ENCODE measurements at regions not wholly inside any gene's neighbourhood (a gene's known extent, or its start where the extent isn't known, plus 50 kb on each side); places are given as distances from the start of the nearest gene placed in this dataset.

DNA sequence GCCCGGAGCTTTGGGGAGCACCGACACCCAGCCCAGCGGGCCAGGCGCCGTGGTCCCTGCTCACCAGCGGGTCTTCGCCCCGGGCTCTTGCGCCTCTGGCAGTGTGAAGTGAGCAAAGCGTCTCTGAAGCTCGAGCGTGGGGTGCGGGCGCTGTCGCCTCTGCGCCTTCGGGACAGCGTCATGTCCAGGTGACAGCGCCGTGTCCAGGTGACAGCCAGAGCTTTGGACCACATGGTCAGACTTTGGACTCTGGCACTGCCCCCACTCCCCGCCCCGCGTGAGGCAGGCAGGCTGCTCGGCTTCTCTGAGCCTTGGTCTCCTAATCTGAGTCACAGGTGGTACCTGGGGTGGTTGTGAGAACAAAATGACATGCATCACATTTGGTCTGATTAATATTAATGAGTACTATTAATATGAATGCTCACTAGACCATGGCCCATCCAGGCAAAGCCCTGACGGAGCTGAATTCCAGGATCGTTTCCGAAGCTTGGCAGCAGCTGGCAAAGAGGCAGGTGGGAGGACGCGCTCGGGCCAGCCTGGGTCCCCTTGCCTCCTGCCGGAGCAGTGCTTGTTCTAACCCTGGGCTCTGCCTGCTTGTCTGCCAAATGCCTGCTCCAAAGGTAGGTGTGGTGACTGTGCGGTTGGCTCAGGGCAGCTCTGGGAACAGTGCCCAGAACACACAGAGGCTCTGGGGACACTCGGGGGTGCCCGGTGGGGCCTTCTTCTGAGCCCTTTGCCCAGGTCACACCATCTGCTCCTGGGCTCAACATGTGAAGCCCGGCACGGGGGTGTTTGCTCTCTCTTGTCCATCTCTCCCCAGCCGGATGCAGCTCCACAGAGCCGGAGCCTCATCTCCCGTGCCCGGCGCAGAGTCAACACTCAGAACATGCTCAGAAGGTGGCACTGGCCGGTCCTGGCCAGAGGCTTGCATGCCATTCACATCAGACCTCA, 157.1 kb downstream of the OLFM1 start:
- in situ Hi-C loops (cut with MboI) (no loop called here), intact Hi-C loops (cut with micrococcal nuclease) (no loop called here)
- Histone ChIP-seq H4K20me1 (replicated peaks; ENCODE audit: control insufficient read depth, insufficient read depth, low read length) (peaks cover 25% of the 10 kb centered on the region), H3K79me2 (ENCODE audit: control insufficient read depth, insufficient read depth, low read length) (no peaks in the 10 kb centered on the region), H2AFZ (ENCODE audit: low read depth, low read length) (no peak overlapping the region), H3K9ac (ENCODE audit: insufficient read depth in 1 of 2, low read depth in 2 of 2, low read length in 2 of 2) (no peak overlapping the region), H3K36me3 (ENCODE audit: control insufficient read depth, insufficient read depth, low read length) (no peaks in the 10 kb centered on the region), H3K4me3 (no peak overlapping the region), H3K9me3 (replicated peaks; ENCODE audit: control insufficient read depth, insufficient read depth, low read depth, low read length) (no peaks in the 10 kb centered on the region), H3K9me1 (ENCODE audit: control insufficient read depth, insufficient read depth, low read length) (no peaks in the 10 kb centered on the region), H3K27ac (ENCODE audit: extremely low read depth, low read depth, low read length) (no peak overlapping the region), H3K27me3 (ENCODE audit: control insufficient read depth in 2 of 2, insufficient read depth in 2 of 2, low read length in 2 of 2) (peaks cover 13 to 98% of the 10 kb centered on the region in 2 experiments; a peak in 4 of 5 replicates), H3K4me2 (ENCODE audit: insufficient read depth, low read length) (no peak overlapping the region), H3K4me1 (replicated peaks in 1 of 2; ENCODE audit: control insufficient read depth in 2 of 2, insufficient read depth in 2 of 2, low read length in 2 of 2) (no peaks in the 10 kb centered on the region)
- ATAC-seq (no peak), DNase-seq (ENCODE audit: extremely low read depth in 1 of 4, low spot score in 3 of 4) (no peak), FAIRE-seq (no peak)
- ChIA-PET POLR2A (interaction anchor here (0.5 to 1.5 kb wide), 3 partner anchors 9 to 538 kb away, joined by 3 read pairs; no protein-coding TSS in a partner anchor), CTCF (ENCODE audit: low intra/inter-chr PET ratio) (no interaction called here)
- no TSS peak for BruUV-seq (replicated peaks)
- 7% methylated on average over 42 of the region's 42 CpGs for WGBS (ENCODE audit: insufficient coverage, low coverage, missing lambda C conversion rate)
- TF ChIP-seq, protein P1, sequence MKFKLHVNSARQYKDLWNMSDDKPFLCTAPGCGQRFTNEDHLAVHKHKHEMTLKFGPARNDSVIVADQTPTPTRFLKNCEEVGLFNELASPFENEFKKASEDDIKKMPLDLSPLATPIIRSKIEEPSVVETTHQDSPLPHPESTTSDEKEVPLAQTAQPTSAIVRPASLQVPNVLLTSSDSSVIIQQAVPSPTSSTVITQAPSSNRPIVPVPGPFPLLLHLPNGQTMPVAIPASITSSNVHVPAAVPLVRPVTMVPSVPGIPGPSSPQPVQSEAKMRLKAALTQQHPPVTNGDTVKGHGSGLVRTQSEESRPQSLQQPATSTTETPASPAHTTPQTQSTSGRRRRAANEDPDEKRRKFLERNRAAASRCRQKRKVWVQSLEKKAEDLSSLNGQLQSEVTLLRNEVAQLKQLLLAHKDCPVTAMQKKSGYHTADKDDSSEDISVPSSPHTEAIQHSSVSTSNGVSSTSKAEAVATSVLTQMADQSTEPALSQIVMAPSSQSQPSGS (CRISPR knock-in tag; IDR thresholded peaks at IDR 0.05): no peak
- no peak for TF ChIP-seq PHF20 (IDR thresholded peaks at IDR 0.05; ENCODE audit: partially characterized antibody)
- TF ChIP-seq ETV1 (tag; conservative IDR thresholded peaks at IDR 0.05; ENCODE audit: low read depth): no peak
- TF ChIP-seq HLTF (IDR thresholded peaks at IDR 0.05): no peak
- no peak for TF ChIP-seq TOE1 (IDR thresholded peaks at IDR 0.05; ENCODE audit: borderline replicate concordance)
- no peak for TF ChIP-seq TOE1 (CRISPR knock-in tag; IDR thresholded peaks at IDR 0.05; ENCODE audit: borderline replicate concordance, low read depth)
- TF ChIP-seq, protein P2, sequence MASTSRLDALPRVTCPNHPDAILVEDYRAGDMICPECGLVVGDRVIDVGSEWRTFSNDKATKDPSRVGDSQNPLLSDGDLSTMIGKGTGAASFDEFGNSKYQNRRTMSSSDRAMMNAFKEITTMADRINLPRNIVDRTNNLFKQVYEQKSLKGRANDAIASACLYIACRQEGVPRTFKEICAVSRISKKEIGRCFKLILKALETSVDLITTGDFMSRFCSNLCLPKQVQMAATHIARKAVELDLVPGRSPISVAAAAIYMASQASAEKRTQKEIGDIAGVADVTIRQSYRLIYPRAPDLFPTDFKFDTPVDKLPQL (IDR thresholded peaks at IDR 0.05; ENCODE audit: extremely low read depth, insufficient read length): no peak
- no peak for TF ChIP-seq ZKSCAN8 (CRISPR knock-in tag; IDR thresholded peaks at IDR 0.05)
- TF ChIP-seq RHOXF2B (CRISPR knock-in tag; conservative IDR thresholded peaks at IDR 0.05): no peak
- no peak for TF ChIP-seq RBM15 (IDR thresholded peaks at IDR 0.05; ENCODE audit: insufficient read depth, low read length)
- TF ChIP-seq, protein P3, sequence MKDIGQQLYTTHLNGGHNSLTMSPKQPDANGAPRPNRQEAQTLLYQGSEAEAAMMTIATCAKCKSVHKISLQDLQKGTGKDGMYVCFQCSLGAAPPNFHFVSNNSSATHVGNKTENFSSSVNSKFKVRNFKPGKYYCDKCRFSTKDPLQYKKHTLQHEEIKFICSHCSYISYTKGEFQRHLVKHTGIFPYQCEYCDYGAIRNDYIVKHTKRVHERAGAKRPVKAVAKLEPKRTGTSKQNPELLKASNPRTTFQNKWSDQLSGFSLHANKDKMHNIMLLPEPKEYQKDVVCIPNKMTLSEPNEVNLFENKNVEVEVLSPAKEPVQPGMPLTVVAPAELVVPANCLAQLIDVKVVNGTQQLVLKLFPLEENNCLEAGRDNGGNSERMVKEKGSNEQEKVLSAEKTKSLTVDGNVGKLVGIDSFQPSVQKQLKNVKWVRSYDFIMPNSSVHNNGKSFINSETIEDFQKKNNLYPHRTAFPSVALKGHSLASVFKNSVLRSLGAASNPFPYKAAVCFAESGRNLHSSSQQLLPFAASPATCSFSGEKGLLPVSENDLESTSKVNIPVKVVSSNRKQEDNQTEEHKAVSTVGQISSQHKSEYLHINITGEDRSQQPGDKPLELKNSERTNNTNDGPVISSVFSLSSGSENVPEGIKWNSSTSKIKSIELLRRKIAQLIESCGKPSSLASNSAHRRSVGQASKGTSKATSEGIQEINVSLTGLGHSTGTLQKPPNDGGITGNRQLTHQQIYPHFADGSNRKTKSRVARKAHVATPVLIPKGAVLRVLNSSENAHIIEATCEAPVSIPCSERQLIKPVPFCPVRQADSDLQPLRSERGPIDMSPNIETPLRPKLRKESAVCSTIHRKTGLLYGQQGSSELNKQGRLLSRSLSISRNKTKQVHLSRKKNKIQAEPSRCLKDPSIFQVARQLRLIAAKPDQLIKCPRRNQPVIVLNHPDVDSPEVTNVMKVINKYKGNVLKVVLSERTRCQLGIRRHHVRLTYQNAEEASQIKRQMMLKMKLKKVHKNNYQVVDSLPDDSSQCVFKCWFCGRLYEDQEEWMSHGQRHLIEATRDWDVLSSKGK (CRISPR knock-in tag; IDR thresholded peaks at IDR 0.05): no peak
- no peak for TF ChIP-seq NR2C2 (CRISPR knock-in tag; IDR thresholded peaks at IDR 0.05)
- no peak for TF ChIP-seq NR2C2 (tag; IDR thresholded peaks at IDR 0.05)
- no peak for TF ChIP-seq ZNF384 (IDR thresholded peaks at IDR 0.05; ENCODE audit: low read depth, low read length)
- TF ChIP-seq KAT8 (IDR thresholded peaks at IDR 0.05; ENCODE audit: low read depth): no peak
- no peak for TF ChIP-seq ADNP (tag; IDR thresholded peaks at IDR 0.05)

All from K562 (cell line).